Medulla oblongata (tissue), 1 donor: ENCODE measurements at regions not wholly inside any gene's neighbourhood (a gene's known extent, or its start where the extent isn't known, plus 50 kb on each side); places are given as distances from the start of the nearest gene placed in this dataset.

ENCODE experiments used
- DNase-seq: peaks from one replicate; pipeline ENCODE4 v3.0.0-alpha.2; 2015; ENCODE audit errors: extremely low spot score

DNA sequence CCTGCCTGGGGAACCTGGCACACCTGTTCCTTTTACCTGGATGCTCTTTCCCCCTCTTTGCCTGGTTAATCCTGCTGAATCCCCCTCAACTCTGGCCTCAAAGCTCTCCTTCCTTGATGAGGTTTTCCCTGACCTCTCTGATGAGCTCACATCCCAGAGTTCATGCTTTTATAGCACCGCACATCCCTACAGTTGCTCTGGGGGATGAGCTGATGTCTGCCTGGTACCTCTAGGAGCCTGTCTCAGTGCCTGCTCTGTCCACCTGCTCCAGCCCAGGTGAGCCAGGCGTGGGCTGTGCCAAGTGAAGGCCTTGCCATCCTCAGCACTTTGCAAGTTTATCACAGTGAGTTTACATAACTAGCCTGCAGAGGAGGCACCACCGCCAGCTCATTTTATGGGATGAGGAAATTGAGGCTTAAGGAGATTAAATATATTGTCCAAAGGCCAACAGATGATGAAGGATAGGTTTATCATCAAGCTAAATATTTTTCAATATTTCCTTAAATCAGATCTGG, 58.6 kb upstream of the TMPRSS2 start:
- DNase-seq, result no peak

DNA sequence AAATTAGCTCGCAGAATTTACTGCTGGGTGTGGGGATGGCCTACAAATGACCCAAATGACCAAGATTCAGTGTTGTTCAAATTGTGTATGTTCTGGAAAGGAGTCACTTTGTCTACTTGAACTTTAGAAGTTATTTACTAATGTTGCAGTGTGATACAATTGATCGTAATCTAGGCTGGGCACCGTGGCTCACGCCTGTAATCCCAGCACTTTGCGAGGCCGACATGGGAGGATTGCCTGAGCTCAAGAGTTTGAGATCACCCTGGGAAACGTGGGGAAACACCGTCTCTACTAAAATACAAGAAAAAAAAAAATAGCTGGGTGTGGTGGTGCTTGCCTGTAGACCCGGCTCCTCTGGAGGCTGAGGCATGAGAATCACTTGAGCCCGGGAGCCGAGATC, 57.6 kb upstream of the TMPRSS2 start:
- DNase-seq, result no peak

DNA sequence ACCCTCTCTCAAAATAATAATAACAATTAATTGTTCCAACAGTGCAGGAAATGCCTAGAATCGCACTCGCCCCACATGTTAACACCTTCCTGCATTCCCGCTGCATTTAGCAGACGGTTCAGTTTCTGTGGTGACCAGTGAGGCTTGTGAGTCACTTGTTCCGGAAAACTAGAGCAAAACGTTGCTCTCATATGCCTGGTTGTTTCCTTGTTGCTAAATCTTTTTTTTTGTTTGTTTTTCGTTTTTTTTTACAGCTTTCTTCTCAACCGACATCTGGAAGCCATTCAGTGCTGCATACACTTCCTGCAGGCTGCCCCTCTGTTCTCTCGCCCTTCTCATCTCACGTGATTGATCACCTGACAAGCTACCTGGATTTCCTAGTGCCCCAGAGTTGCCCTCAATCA, 56.9 kb upstream of the TMPRSS2 start:
- DNase-seq, result no peak

DNA sequence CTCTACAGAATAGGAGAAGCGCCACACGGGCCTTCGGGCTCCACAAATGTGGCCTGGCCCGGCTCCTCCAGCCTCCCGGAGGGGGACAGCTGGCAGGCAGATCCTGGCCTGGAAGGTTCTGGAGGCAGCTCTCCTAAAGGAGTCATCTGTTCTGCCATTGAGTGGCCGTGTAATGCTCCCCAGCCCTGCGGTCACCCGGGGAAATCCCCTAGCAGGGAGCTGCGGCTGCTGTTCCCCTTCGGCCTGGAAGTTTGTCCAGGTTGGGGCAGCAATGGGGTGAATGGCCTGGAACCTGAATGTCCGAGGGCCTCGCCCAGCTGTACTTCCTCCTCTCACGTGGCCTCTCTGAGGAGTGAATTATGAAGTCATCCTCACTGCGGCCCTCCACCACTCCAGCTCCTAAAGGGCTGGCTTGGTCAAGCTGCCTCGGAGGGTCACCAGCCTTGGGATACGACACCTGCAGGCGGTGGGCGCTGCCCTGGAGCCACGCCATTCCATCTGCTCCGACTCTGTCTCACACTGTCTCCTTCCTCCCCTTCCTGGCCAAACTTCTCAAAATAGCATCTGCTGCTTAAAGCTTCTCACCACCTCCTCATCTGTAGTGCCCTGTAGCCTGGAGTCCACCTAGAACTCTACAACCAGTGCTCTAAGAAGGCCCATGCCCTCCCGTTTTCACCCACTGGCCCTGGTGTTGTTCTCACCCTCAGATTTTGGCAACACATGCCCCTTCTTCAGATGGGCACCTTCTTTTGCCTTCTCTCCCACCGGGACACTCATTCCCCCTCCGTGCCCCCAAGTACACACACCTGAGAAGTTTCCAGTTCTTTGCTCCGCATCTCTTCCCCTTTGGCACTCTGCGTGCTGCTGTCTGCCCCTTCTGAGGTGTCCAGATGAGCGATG, 54.4 kb upstream of the TMPRSS2 start:
- DNase-seq, result no peak

DNA sequence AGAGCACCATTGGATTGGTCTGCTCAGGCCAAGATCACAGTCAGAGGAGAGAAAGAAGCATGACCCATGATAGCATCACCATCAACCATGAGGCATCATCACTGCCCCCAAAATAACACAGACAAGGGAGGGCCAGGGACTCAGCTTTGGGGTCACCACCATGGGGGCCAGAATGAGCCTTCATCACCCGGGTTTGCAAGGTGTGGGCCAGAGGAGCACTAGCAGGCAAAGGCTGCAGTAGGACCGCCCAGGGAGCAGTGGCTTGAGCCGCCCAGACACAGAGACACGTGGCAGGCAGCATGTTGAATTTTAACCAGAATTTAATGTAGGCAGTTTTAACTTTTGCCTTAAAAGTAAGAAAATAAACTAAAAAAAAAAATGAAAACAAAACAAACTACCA, 53.7 kb upstream of the TMPRSS2 start:
- DNase-seq, result no peak

DNA sequence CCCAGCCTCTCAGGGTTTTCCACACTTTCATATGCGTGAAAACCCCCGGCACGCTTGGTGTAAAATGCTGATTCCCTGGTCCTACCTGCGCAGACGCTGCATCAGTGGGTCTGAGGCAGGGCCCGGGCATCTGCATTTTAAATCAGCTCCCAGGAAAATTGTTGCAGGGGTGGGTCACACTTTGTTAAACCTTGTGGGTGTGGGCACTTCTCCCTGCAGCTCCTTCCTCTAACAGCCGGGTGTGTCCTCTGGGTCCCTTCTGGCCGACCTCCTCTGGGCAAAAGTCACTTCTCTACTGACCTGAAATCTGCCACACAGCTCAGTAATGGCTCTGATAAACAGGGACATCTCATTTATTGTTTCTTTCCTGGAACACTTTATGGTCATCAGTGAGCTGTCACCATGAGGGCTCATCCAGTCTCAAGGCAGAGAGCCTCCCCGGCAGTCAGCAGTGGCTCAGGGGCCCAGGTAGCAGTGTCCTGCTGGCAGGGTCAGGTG, 52.8 kb upstream of the TMPRSS2 start:
- no peak for DNase-seq

DNA sequence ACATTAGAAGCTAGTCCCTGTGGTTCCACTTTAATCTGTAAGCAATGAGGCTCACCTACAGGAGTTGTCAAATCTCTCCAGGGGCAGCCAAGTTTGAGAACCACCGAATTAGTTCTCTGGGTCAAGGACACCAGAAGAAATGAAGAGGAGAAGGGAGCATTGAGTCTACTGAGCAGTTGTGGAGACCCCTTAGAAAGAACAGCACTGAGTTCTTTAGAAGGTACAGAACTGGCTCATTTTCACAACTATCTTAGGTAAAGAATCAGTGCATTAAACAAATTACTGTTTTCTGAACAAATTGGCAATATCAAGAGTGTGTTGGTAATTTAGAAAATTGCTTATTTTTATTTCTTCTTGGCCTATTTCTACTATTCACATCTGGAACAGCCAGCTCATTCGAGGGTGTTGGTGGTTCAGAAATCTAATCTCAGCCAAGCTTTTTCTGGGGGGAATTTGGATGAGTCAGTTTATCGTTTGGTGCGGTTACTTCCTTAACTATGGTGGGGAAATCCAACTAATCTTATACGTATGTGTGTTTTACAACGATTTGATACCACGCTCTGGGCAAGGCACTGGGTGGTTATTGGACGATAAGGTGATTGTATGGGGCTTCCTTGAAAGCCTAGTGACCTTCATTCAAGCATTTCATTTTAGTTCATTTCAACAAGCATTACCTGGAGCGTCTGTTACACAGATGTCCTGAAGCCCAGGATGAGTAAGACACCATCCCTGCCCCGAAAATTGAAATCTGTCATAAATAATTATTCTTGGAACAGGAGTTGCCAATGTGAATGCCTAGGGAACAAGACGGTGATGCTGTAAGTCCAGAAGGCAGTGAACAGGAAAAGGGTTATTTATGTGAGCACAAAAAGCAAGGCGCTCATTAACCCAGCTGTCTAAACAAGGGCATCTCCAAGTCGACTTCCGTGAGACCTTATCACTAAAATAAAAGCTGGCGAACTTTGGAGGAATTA, 52.0 kb upstream of the TMPRSS2 start:
- no peak for DNase-seq

DNA sequence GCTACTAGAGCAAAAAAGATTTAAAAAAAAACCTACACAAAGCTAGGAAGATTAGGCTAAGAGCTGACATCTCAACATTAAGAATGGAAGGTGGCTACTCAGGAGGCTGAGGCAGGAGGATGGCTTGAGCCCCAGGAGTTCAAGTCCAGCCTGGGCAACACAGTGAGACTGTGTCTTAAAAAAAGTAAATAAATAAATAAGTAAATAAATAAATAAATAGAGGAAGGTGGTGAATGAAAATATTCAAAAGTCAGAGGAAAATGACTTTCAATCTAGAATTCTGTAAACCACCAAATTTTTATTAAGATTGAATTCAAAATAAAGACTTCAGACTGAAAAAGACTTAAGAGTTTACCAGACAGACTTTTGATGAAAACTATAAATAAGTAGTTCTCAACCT, 50.9 kb upstream of the TMPRSS2 start:
- no peak for DNase-seq

DNA sequence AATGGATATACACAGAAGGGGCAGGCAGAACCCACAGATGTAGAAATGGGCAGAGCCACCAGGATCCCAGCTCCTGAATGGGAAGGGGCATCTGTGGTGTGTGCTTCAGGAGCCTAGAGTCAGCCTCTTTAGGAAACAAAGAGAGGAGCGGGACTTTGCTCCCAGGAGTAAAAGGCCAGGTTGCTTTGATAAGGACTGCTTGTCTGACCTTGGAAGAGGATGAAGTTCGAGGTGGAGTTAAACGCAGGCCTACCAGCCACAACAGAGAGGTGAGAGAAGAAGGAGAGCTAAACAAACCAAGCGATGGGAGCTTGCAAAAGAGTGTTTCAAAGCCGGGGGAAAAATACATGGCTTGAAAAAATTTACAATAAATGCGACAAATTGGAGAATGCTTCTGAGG, 49.9 kb upstream of the TMPRSS2 start:
- DNase-seq, result no peak
